Gastroesophageal sphincter (tissue), 4 donors: ENCODE measurements at regions not wholly inside any gene's neighbourhood (a gene's known extent, or its start where the extent isn't known, plus 50 kb on each side); places are given as distances from the start of the nearest gene placed in this dataset.

Experiments used
- ATAC-seq: fragments of 150-250 bp; one replicate; pipeline ENCODE4 v1.9.1; 2016; ENCODE audit warnings: mild to moderate bottlenecking, moderate library complexity
- H3K27ac ChIP-seq, 4 donors: fragments of 200-600 bp; sonication (generic) in 3 of 4; 1 replicate in 3 of 4; 2 replicates in 1 of 4; pipeline ENCODE4 v1.5.1; 2016 to 2019
- H3K27me3 ChIP-seq: fragments of 200-600 bp; sonication (generic); one replicate; pipeline ENCODE4 v1.5.1; 2019
- H3K36me3 ChIP-seq, 2 donors: fragments of 200-600 bp; sonication (generic); one replicate each; pipeline ENCODE4 v1.5.1; 2019; ENCODE audit warnings: control low read depth in 1 of 2
- H3K4me1 ChIP-seq, 3 donors: fragments of 200-600 bp; sonication (generic); 1 replicate in 2 of 3; 2 replicates in 1 of 3; pipeline ENCODE4 v1.5.1; 2016 to 2019; ENCODE audit warnings: control low read depth in 2 of 3
- H3K4me3 ChIP-seq, 2 donors: fragments of 200-600 bp; sonication (generic); one replicate each; pipeline ENCODE4 v1.5.1; 2019; ENCODE audit warnings: mild to moderate bottlenecking in 1 of 2, moderate library complexity in 1 of 2
- H3K9me3 ChIP-seq, 3 donors: fragments of 200-600 bp; sonication (generic); one replicate each; pipeline ENCODE4 v1.5.1; 2017 to 2019; ENCODE audit warnings: control low read depth in 2 of 3
- EP300 ChIP-seq: sonication (generic); formaldehyde crosslinking; IDR thresholded peaks from one replicate; pipeline ENCODE4 v1.6.1; 2017; ENCODE audit warnings: antibody characterized with exemption, mild to moderate bottlenecking
- POLR2A ChIP-seq, 2 donors: fragments of 450-650 bp; IDR thresholded peaks; one replicate each; pipeline ENCODE4 v1.6.1; 2017; ENCODE audit warnings: antibody characterized with exemption in 2 of 2, mild to moderate bottlenecking in 2 of 2, moderate library complexity in 1 of 2
- POLR2AphosphoS5 ChIP-seq: sonication (generic); formaldehyde crosslinking; IDR thresholded peaks from one replicate; pipeline ENCODE4 v1.6.1; 2017; ENCODE audit warnings: antibody characterized with exemption
- WGBS, 2 donors: methylation state at CpG; one replicate each; pipeline ENCODE4 v1.1.5; 2018; ENCODE audit warnings: low coverage in 1 of 2; 5-methylcytosine and 5-hydroxymethylcytosine counted together
- TF ChIP-seq, protein P1 (sequence below), 4 experiments: fragments of 200-600 bp in 2 of 4; fragments of 450-650 bp in 2 of 4; sonication (generic) in 1 of 4; IDR thresholded peaks; one replicate each; pipeline ENCODE4 v1.5.1; 2017 to 2019; ENCODE audit warnings: antibody characterized with exemption in 4 of 4, mild to moderate bottlenecking in 2 of 4, moderate library complexity in 2 of 4

DNA sequence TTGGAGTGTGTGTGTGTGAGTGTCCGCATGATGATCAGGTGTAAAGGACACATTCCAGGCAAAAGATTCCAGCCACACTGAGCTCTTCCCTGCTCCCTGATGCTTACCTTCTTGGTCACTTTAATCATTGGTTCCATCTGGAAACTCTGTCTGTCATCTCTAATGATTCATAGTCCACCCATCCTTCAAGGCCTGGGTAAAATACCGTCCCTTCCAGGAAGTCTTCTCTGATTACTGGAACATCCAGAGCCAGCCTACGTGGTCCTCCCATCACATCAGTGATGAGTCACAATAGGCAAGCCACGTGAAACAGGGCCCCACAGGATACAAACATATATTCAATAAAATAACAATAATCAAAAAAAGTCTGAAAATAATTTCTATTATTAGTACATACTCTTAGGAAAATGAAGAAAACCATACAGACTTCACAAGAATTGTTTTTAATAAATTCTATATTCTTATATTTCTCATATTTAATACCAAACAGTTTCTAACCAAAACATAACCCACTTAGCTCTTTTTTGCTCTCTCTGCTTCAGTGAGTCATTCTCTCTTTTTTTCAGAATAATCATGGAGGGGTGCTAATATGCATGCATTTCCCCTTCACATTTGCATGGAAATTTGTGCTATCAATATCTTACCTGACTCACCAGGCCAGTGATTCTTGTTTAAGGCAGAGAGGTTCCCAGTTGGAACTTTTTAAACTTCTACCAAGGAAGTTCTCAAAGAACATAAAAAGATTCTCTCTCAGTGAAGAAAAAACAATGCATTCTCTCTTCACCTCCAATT is 263.2 kb downstream of the TOX3 start:
- Histone ChIP-seq H3K27me3 (no peaks in the 10 kb centered on the region), H3K4me3 (no peak overlapping the region), H3K4me1 (no peaks in the 10 kb centered on the region), H3K27ac (no peak overlapping the region), H3K9me3 (no peaks in the 10 kb centered on the region), H3K36me3 (no peaks in the 10 kb centered on the region)
- ATAC-seq = no peak
- 60 to 88% methylated on average over 2 to 4 of the region's 4 CpGs for WGBS, 2 donors
- no peak for TF ChIP-seq POLR2A (IDR thresholded peaks at IDR 0.05)
- TF ChIP-seq, protein P1, sequence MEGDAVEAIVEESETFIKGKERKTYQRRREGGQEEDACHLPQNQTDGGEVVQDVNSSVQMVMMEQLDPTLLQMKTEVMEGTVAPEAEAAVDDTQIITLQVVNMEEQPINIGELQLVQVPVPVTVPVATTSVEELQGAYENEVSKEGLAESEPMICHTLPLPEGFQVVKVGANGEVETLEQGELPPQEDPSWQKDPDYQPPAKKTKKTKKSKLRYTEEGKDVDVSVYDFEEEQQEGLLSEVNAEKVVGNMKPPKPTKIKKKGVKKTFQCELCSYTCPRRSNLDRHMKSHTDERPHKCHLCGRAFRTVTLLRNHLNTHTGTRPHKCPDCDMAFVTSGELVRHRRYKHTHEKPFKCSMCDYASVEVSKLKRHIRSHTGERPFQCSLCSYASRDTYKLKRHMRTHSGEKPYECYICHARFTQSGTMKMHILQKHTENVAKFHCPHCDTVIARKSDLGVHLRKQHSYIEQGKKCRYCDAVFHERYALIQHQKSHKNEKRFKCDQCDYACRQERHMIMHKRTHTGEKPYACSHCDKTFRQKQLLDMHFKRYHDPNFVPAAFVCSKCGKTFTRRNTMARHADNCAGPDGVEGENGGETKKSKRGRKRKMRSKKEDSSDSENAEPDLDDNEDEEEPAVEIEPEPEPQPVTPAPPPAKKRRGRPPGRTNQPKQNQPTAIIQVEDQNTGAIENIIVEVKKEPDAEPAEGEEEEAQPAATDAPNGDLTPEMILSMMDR (IDR thresholded peaks at IDR 0.05) = no peak
- TF ChIP-seq POLR2AphosphoS5 = no peak
- TF ChIP-seq EP300 = no peak

DNA sequence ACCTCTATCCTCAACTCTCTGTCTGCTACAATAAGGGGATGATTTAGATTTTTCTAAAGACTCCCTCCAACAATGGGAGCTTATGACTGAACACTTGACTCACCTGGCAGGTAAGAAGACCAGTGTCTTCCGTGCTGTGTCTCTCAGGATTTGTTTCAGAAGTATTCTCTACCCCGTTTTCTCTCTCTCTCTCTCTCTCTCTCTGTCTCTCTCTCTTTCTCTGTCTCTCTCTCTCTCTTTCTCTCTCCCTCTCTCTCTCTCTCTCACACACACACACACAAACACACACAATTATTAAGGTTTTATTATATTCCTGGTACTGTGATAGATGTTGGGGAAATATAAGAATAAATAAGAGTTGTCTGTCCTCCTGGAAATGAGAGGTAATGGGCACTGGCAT is 263.9 kb downstream of the TOX3 start:
- WGBS, 2 donors = 73 to 75% methylated on average over 2 of the region's 2 CpGs
- TF ChIP-seq, protein P1 (IDR thresholded peaks at IDR 0.05) = no peak
- TF ChIP-seq POLR2AphosphoS5 = no peak
- no peak for TF ChIP-seq EP300
- TF ChIP-seq POLR2A (IDR thresholded peaks at IDR 0.05) = no peak

DNA sequence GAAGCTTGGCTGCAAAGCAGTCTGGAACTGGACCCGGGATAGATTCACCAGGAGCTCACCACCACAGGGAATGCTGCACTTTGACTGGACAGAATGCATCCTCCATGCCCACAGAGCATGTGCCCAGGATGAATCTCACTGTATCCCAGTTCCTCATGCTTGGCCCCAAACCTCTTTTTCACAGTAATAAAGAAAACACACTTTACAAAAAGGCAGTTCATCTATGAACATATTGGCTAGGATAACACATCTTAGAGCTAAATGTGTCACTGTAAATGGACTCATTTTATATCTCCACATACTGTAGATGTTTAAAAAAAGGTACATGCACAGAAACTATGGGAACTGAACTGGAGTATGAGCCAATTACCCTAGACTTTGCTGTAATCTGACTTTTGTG is 266.9 kb downstream of the TOX3 start:
- Histone ChIP-seq H3K9me3 (no peaks in the 10 kb centered on the region), H3K36me3 (no peaks in the 10 kb centered on the region), H3K4me1 (no peaks in the 10 kb centered on the region), H3K27me3 (no peaks in the 10 kb centered on the region), H3K4me3 (no peak overlapping the region), H3K27ac (no peak overlapping the region)
- ATAC-seq = no peak
- TF ChIP-seq, protein P1 (IDR thresholded peaks at IDR 0.05) = no peak
- no peak for TF ChIP-seq POLR2AphosphoS5
- 40% methylated on average over 1 of the region's 1 CpG; no CpG with 5 or more reads in 1 of the 2 donors for WGBS, 2 donors

More for the DNA sequence above, 263.9 kb downstream of the TOX3 start:
- no peak overlapping the region for H3K4me3 ChIP-seq
- H3K4me1 ChIP-seq = no peaks in the 10 kb centered on the region
- H3K9me3 ChIP-seq = no peaks in the 10 kb centered on the region
- H3K27me3 ChIP-seq = no peaks in the 10 kb centered on the region
- H3K36me3 ChIP-seq = no peaks in the 10 kb centered on the region
- H3K27ac ChIP-seq = no peak overlapping the region
- no peak for ATAC-seq

DNA sequence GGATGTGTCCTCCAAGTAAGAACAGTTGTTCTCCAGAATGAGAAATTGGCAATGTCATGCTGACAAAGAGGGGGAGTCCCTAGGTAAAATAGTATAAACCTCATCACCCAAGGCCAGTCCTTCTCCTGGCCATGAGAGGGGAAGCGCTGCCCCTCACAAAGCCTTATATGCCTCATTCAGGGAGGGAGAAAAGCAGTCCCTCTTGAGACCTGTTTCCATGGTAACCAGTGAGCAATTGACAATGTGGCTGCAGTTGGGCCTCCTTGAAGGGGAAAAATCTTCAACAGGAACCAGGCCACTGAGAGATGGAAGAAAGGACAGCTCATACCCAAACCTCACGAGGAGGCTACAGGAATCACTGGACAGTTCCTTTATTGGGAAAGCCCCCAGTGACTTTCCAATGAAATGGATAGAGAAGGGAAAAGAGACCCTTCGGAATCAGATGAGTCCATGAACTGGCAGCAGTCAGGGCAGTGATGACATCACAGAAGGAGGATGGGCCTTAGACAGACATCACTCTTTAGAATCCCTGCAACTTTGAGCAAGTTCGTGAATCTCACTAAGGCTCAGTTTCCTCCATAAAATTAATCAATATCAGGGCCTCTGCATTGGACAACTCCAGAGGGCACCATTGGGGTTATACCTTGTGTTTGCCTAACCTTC is 275.7 kb downstream of the TOX3 start:
- 81 to 90% methylated on average over 2 to 3 of the region's 4 CpGs for WGBS, 2 donors
- Histone ChIP-seq H3K4me3 (no peak overlapping the region), H3K9me3 (no peaks in the 10 kb centered on the region), H3K27me3 (peaks cover 6% of the 10 kb centered on the region), H3K36me3 (no peaks in the 10 kb centered on the region), H3K27ac (no peak overlapping the region), H3K4me1 (no peaks in the 10 kb centered on the region)
- no peak for ATAC-seq
- TF ChIP-seq POLR2AphosphoS5 = no peak
- TF ChIP-seq EP300 = no peak
- TF ChIP-seq, protein P1 (IDR thresholded peaks at IDR 0.05) = no peak
- no peak for TF ChIP-seq POLR2A (IDR thresholded peaks at IDR 0.05)

DNA sequence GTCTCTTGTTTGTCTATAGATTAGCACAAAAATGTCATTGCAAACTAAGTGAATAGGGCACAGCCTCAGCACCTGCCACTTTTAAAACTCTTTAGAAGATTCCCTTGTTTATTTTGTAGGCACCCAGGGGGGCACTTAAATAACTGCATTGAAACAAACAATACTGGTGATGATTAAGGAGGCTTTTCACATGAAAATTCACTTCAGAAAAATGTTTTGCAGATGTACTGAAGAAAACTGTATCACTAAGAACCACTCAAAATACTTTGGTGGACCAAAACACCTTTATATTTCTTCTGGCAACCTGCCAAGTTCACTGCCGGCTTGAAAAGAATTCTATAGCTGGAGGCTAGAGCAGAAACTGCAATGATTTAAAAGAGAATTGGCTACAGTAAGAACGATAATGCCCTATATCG is 281.5 kb downstream of the TOX3 start:
- Histone ChIP-seq H3K27ac (no peak overlapping the region), H3K27me3 (no peaks in the 10 kb centered on the region), H3K36me3 (no peaks in the 10 kb centered on the region), H3K4me1 (no peaks in the 10 kb centered on the region), H3K9me3 (no peaks in the 10 kb centered on the region), H3K4me3 (no peak overlapping the region)
- 15 to 21% methylated on average over 3 of the region's 3 CpGs for WGBS, 2 donors
- TF ChIP-seq EP300 = no peak
- no peak for TF ChIP-seq POLR2A (IDR thresholded peaks at IDR 0.05)
- no peak for TF ChIP-seq POLR2AphosphoS5
- TF ChIP-seq, protein P1 (IDR thresholded peaks at IDR 0.05) = no peak
- ATAC-seq = no peak
